K562 (cell line): ENCODE measurements at regions not wholly inside any gene's neighbourhood (a gene's known extent, or its start where the extent isn't known, plus 50 kb on each side); places are given as distances from the start of the nearest gene placed in this dataset.

Experiments used
- ATAC-seq: fragments of 200-7000 bp; cut with Tn5 transposase; 3 replicates; pipeline ENCODE4 v1.9.1; 2020; ENCODE audit warnings: moderate library complexity
- BruUV-seq: library from RNA; stranded (reverse); fragments of 400-500 nt; replicated peaks from 2 replicates; lab custom pipeline; 2021; lab: Mats Ljungman, UMichigan
- CTCF ChIA-PET: fragments of 300-600 bp; formaldehyde crosslinking; extraction: SDS; loops from one replicate; lab custom pipeline; 2021; ENCODE audit warnings: low intra/inter-chr PET ratio; lab: Yijun Ruan, JAX
- POLR2A ChIA-PET: fragments of 300-600, 350-650 bp; sonication (Branson Sonifier 250); formaldehyde crosslinking; extraction: SDS; loops from one replicate; lab custom pipeline; 2021; ENCODE audit warnings: antibody characterized with exemption, inconsistent platforms; lab: Yijun Ruan, JAX
- DNase-seq, 4 experiments: peaks; one replicate each; pipeline versions ENCODE4 v3.0.0 to v3.0.0-alpha.2; 2011 to 2018; ENCODE audit warnings: low spot score in 3 of 4, mixed read lengths in 3 of 4; ENCODE audit errors: extremely low read depth in 1 of 4
- FAIRE-seq: peaks from 2 replicates; lab custom pipeline; 2011; peaks lifted over from hg19 to GRCh38; lab: Jason Lieb, UNC
- H2AFZ ChIP-seq: 2 replicates; pipeline ENCODE4 v1.6.0; 2011; ENCODE audit warnings: low read depth, low read length, control low read depth, inconsistent platforms
- H3K27ac ChIP-seq: fragments of 200-600 bp; 3 replicates; pipeline ENCODE4 v1.8.0; 2011; ENCODE audit warnings: low read depth, mild to moderate bottlenecking, control low read depth, inconsistent platforms, low read length, moderate library complexity, mixed read lengths; ENCODE audit errors: extremely low read depth
- H3K27me3 ChIP-seq, 2 experiments: fragments of 300-600 bp in 1 of 2; 2 replicates in 1 of 2; 3 replicates in 1 of 2; pipeline versions ENCODE4 v1.6.0 to v1.8.0; 2011; ENCODE audit warnings: inconsistent platforms in 2 of 2, low read length in 2 of 2, mild to moderate bottlenecking in 1 of 2, mixed read lengths in 1 of 2, moderate library complexity in 1 of 2; ENCODE audit not compliant: control insufficient read depth in 2 of 2, insufficient read depth in 2 of 2
- H3K36me3 ChIP-seq: fragments of 300-600 bp; 3 replicates; pipeline ENCODE4 v1.8.0; 2011; ENCODE audit warnings: mild to moderate bottlenecking, low read length, inconsistent platforms; ENCODE audit not compliant: control insufficient read depth, insufficient read depth
- H3K4me1 ChIP-seq, 2 experiments: fragments of 200-600 bp in 1 of 2; replicated peaks in 1 of 2; 2 replicates in 1 of 2; 3 replicates in 1 of 2; pipeline versions ENCODE4 v1.5.1 to v1.8.0; 2011; ENCODE audit warnings: inconsistent platforms in 2 of 2, low read length in 2 of 2, mild to moderate bottlenecking in 1 of 2, mixed read lengths in 1 of 2, moderate library complexity in 1 of 2; ENCODE audit not compliant: control insufficient read depth in 2 of 2, insufficient read depth in 2 of 2
- H3K4me2 ChIP-seq: 2 replicates; pipeline ENCODE4 v1.6.1; 2011; ENCODE audit warnings: low read length, control low read depth, inconsistent platforms, mixed read lengths; ENCODE audit not compliant: insufficient read depth
- H3K4me3 ChIP-seq: fragments of 200-600 bp; sonication (generic), shearing (Covaris generic); 2 replicates; pipeline ENCODE4 v1.5.1; 2016; ENCODE audit warnings: control low read depth, inconsistent platforms
- H3K79me2 ChIP-seq: fragments of 200-600 bp; 3 replicates; pipeline ENCODE4 v1.8.0; 2011; ENCODE audit warnings: low read length, inconsistent platforms; ENCODE audit not compliant: control insufficient read depth, insufficient read depth
- H3K9ac ChIP-seq, 2 experiments: 2 replicates each; pipeline versions ENCODE4 v1.6.0 to v1.6.1; 2011; ENCODE audit warnings: low read depth in 2 of 2, low read length in 2 of 2, control low read depth in 1 of 2, inconsistent platforms in 1 of 2, mild to moderate bottlenecking in 1 of 2, mixed read lengths in 1 of 2; ENCODE audit not compliant: insufficient read depth in 1 of 2
- H3K9me1 ChIP-seq: one replicate; pipeline ENCODE4 v1.6.0; 2011; ENCODE audit warnings: inconsistent platforms, mild to moderate bottlenecking, low read length, moderate library complexity; ENCODE audit not compliant: control insufficient read depth, insufficient read depth
- H3K9me3 ChIP-seq: replicated peaks from 2 replicates; pipeline ENCODE4 v1.5.1; 2011; ENCODE audit warnings: low read depth, low read length, inconsistent platforms; ENCODE audit not compliant: control insufficient read depth, insufficient read depth
- H4K20me1 ChIP-seq: replicated peaks from 2 replicates; pipeline ENCODE4 v1.6.1; 2011; ENCODE audit warnings: low read length, inconsistent platforms, mixed read lengths; ENCODE audit not compliant: control insufficient read depth, insufficient read depth
- CBFA2T2 ChIP-seq: fragments of 450-650 bp; conservative IDR thresholded peaks from 2 replicates; pipeline ENCODE4 v1.6.1; 2017; ENCODE audit warnings: mild to moderate bottlenecking
- CBX8 ChIP-seq: fragments of 200-600 bp; sonication (generic); IDR thresholded peaks from 2 replicates; pipeline ENCODE4 v1.6.1; 2012; ENCODE audit warnings: borderline replicate concordance, mixed run types, low read depth, mild to moderate bottlenecking, moderate library complexity, mixed read lengths, low read length, control low read depth, inconsistent platforms; ENCODE audit not compliant: poor library complexity, severe bottlenecking; ENCODE audit errors: extremely low read depth
- CEBPG ChIP-seq, 3 experiments: fragments of 200-800 bp in 1 of 3; sonication (Bioruptor generic) in 1 of 3; sonication (generic) in 1 of 3; formaldehyde crosslinking in 1 of 3; IDR thresholded peaks in 2 of 3; conservative IDR thresholded peaks in 1 of 3; 2 replicates each; pipeline versions ENCODE4 v1.6.1 to v1.8.0; 2016 to 2022; ENCODE audit warnings: missing compliant biosample characterization in 2 of 3, missing genetic modification characterization in 2 of 3, mild to moderate bottlenecking in 1 of 3, missing genetic modification reagents in 1 of 3
- HNRNPLL ChIP-seq: fragments of 200-400 bp; formaldehyde crosslinking; IDR thresholded peaks from 2 replicates; pipeline ENCODE4 v1.6.1; 2017; ENCODE audit warnings: low read length, low read depth, mild to moderate bottlenecking; ENCODE audit not compliant: poor library complexity, severe bottlenecking
- MED1 ChIP-seq: sonication (generic); formaldehyde crosslinking; IDR thresholded peaks from 2 replicates; pipeline ENCODE4 v1.8.1; 2023; ENCODE audit warnings: missing genetic modification reagents, borderline replicate concordance
- TCF7L2 ChIP-seq: fragments of 150-350 bp; IDR thresholded peaks from 2 replicates; pipeline ENCODE4 v1.6.1; 2016; ENCODE audit warnings: low read depth, mild to moderate bottlenecking, low read length, moderate library complexity
- ZNF175 ChIP-seq: fragments of 200-800 bp; sonication (Bioruptor generic); IDR thresholded peaks from 2 replicates; pipeline ENCODE4 v1.6.1; 2016; ENCODE audit warnings: low read depth, mild to moderate bottlenecking, missing genetic modification characterization, missing compliant biosample characterization
- ZNF263 ChIP-seq: sonication (generic); formaldehyde crosslinking; IDR thresholded peaks from 2 replicates; pipeline ENCODE4 v1.8.0; 2022; ENCODE audit warnings: mild to moderate bottlenecking, missing genetic modification reagents, borderline replicate concordance
- ZNF3 ChIP-seq: fragments of 250-450 bp; sonication (Bioruptor Pico); IDR thresholded peaks from 2 replicates; pipeline ENCODE4 v1.5.0; 2021; ENCODE audit warnings: mild to moderate bottlenecking, moderate library complexity
- ZNF384 ChIP-seq: IDR thresholded peaks from 2 replicates; pipeline ENCODE4 v1.6.1; 2012; ENCODE audit warnings: low read depth, low read length, improper control_type of control experiment
- WGBS: fragments of 100-300 bp; shearing (Covaris generic); methylation state at CpG from one replicate; pipeline ENCODE4 v1.1.6; 2016; ENCODE audit warnings: low coverage, mixed read lengths; ENCODE audit not compliant: insufficient coverage; ENCODE audit errors: missing lambda C conversion rate; 5-methylcytosine and 5-hydroxymethylcytosine counted together
- in situ Hi-C: fragments of 300-500 bp; cut with MboI; formaldehyde crosslinking; loops from 4 replicates; pipeline ENCODE4 v1.15.0; 2018; ENCODE audit warnings: inconsistent platforms, mixed read lengths
- intact Hi-C: fragments of 100-400 bp; cut with micrococcal nuclease; formaldehyde crosslinking; loops from 2 replicates; pipeline ENCODE4 v1.14.2; 2022
- TF ChIP-seq, protein P1 (sequence below): fragments of 450-650 bp; IDR thresholded peaks from 2 replicates; pipeline ENCODE4 v1.6.1; 2016; ENCODE audit warnings: mild to moderate bottlenecking
- TF ChIP-seq, protein P2 (sequence below): sonication (generic); formaldehyde crosslinking; IDR thresholded peaks from 2 replicates; pipeline ENCODE4 v1.4.0; 2020; ENCODE audit warnings: mild to moderate bottlenecking, missing genetic modification reagents

DNA sequence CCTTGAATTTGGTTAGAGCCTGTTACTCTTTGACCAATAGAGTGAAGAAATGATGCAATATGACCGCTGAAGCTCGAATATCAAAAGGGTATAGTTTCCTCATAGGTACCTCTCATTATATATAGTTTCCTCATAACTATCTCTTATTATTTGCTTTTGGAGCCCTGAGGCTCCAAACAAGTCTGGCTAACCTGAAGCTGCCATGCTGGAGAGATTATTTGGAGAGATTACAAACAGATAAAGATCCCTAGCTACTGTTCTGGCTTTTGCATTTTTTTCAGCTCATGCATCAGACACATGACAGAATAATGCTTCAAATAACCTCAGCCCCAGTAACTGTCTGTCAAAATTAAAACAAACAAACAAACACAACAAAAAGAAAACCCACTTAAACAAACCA lies 65.4 kb upstream of the CHRM2 start:
- no peaks in the 10 kb centered on the region for H3K9me1 ChIP-seq
- no peaks in the 10 kb centered on the region for H3K4me1 ChIP-seq
- H3K79me2 ChIP-seq: no peaks in the 10 kb centered on the region
- H4K20me1 ChIP-seq: no peaks in the 10 kb centered on the region
- no peaks in the 10 kb centered on the region for H3K36me3 ChIP-seq
- in situ Hi-C loops: no loop called here
- CTCF ChIA-PET: no interaction called here
- H3K27me3 ChIP-seq: no peaks in the 10 kb centered on the region
- no peaks in the 10 kb centered on the region for H3K9me3 ChIP-seq
- no peak for TF ChIP-seq TCF7L2
- TF ChIP-seq CEBPG (CRISPR knock-in tag; IDR thresholded peaks at IDR 0.05): no peak
- peak; percentile 33 to 51; a peak in 3 of 4 replicates for TF ChIP-seq CEBPG (tag; conservative IDR thresholded peaks at IDR 0.05 in 1 of 2, IDR thresholded peaks at IDR 0.05 in 1 of 2)
- POLR2A ChIA-PET: no interaction called here
- no peak overlapping the region for H3K9ac ChIP-seq
- FAIRE-seq (no peak), ATAC-seq (no peak), DNase-seq (no peak)
- H3K4me2 ChIP-seq: no peak overlapping the region
- H2AFZ ChIP-seq: no peak overlapping the region
- no peak overlapping the region for H3K4me3 ChIP-seq
- no peak overlapping the region for H3K27ac ChIP-seq
- no TSS peak for BruUV-seq
- WGBS: 0% methylated on average over 2 of the region's 2 CpGs
- intact Hi-C loops: no loop called here

DNA sequence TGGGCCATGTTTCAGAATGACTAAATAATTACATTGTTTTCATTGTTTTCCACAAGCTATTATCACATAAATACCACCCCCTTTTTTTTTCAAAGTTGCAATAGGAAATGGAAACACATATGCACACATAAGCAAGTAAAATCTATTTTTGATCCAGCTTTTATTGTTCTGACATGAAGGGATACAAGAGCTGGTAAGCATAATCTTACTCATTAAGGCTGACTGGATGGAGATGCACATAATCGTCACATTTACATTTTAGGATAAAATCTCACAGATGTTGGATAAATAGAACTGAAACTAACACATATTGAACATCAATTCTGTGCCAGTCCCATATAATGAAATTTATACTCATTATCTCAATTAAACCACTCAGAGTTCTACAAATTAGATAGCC lies 84.5 kb upstream of the CHRM2 start:
- no peak for DNase-seq
- POLR2A ChIA-PET: no interaction called here
- no peaks in the 10 kb centered on the region for H3K4me1 ChIP-seq
- intact Hi-C loops (no loop called here), in situ Hi-C loops (no loop called here)
- H4K20me1 ChIP-seq: no peaks in the 10 kb centered on the region
- CTCF ChIA-PET: no interaction called here
- no peaks in the 10 kb centered on the region for H3K27me3 ChIP-seq
- H3K4me2 ChIP-seq: no peak overlapping the region
- no peak overlapping the region for H2AFZ ChIP-seq
- H3K9me1 ChIP-seq: no peaks in the 10 kb centered on the region
- no TSS peak for BruUV-seq
- H3K27ac ChIP-seq: no peak overlapping the region
- ATAC-seq: no peak
- H3K36me3 ChIP-seq: no peaks in the 10 kb centered on the region
- no peaks in the 10 kb centered on the region for H3K79me2 ChIP-seq
- no peak overlapping the region for H3K9ac ChIP-seq
- peaks cover 3% of the 10 kb centered on the region for H3K9me3 ChIP-seq
- 0% methylated on average over 1 of the region's 1 CpG for whole genome bisulfite sequencing
- no peak for FAIRE-seq
- no peak overlapping the region for H3K4me3 ChIP-seq
- no peak for TF ChIP-seq ZNF384
- no peak for TF ChIP-seq CBX8
- no peak for TF ChIP-seq MED1
- TF ChIP-seq, protein P1, sequence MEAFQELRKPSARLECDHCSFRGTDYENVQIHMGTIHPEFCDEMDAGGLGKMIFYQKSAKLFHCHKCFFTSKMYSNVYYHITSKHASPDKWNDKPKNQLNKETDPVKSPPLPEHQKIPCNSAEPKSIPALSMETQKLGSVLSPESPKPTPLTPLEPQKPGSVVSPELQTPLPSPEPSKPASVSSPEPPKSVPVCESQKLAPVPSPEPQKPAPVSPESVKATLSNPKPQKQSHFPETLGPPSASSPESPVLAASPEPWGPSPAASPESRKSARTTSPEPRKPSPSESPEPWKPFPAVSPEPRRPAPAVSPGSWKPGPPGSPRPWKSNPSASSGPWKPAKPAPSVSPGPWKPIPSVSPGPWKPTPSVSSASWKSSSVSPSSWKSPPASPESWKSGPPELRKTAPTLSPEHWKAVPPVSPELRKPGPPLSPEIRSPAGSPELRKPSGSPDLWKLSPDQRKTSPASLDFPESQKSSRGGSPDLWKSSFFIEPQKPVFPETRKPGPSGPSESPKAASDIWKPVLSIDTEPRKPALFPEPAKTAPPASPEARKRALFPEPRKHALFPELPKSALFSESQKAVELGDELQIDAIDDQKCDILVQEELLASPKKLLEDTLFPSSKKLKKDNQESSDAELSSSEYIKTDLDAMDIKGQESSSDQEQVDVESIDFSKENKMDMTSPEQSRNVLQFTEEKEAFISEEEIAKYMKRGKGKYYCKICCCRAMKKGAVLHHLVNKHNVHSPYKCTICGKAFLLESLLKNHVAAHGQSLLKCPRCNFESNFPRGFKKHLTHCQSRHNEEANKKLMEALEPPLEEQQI: no peak
- TF ChIP-seq, protein P2, sequence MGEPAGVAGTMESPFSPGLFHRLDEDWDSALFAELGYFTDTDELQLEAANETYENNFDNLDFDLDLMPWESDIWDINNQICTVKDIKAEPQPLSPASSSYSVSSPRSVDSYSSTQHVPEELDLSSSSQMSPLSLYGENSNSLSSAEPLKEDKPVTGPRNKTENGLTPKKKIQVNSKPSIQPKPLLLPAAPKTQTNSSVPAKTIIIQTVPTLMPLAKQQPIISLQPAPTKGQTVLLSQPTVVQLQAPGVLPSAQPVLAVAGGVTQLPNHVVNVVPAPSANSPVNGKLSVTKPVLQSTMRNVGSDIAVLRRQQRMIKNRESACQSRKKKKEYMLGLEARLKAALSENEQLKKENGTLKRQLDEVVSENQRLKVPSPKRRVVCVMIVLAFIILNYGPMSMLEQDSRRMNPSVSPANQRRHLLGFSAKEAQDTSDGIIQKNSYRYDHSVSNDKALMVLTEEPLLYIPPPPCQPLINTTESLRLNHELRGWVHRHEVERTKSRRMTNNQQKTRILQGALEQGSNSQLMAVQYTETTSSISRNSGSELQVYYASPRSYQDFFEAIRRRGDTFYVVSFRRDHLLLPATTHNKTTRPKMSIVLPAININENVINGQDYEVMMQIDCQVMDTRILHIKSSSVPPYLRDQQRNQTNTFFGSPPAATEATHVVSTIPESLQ (CRISPR knock-in tag): no peak
- TF ChIP-seq CBFA2T2: no peak
- TF ChIP-seq HNRNPLL: no peak
- no peak for TF ChIP-seq ZNF175 (CRISPR knock-in tag)
- no peak for TF ChIP-seq ZNF263
- TF ChIP-seq ZNF3: no peak
